ENCODE measurements at regions not wholly inside any gene's neighbourhood (a gene's known extent, or its start where the extent isn't known, plus 50 kb on each side); places are given as distances from the start of the nearest gene placed in this dataset.

DNA sequence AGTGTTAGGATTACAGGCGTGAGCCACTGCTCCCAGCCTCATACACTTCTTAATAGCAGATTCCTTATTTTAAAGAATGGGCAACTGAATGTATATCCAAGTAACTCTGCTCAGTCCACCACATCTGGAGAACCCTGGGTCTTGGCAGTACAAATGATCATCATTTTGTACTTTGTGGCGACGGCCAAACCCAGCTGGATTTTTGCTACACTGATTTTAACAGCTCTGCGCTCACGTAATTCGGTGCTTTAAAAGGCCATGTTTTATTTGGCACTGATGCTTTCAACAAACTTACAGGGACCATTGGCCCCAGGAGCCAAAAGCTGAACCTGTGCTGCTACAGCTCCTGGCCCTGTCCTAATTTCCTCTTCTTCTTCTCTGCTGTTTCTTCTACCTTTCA is 60.8 kb upstream of the PDE3B start:
- TF ChIP-seq SIN3A (IDR thresholded peaks at IDR 0.05; ENCODE audit: borderline replicate concordance, insufficient read depth, low read length) = no peak
- TF ChIP-seq POLR2AphosphoS5 (IDR thresholded peaks at IDR 0.05; ENCODE audit: low read depth, low read length) = no peak
- no peak for TF ChIP-seq TAF1 (IDR thresholded peaks at IDR 0.05; ENCODE audit: borderline replicate concordance, insufficient read depth, low read length)
- TF ChIP-seq, protein P1, sequence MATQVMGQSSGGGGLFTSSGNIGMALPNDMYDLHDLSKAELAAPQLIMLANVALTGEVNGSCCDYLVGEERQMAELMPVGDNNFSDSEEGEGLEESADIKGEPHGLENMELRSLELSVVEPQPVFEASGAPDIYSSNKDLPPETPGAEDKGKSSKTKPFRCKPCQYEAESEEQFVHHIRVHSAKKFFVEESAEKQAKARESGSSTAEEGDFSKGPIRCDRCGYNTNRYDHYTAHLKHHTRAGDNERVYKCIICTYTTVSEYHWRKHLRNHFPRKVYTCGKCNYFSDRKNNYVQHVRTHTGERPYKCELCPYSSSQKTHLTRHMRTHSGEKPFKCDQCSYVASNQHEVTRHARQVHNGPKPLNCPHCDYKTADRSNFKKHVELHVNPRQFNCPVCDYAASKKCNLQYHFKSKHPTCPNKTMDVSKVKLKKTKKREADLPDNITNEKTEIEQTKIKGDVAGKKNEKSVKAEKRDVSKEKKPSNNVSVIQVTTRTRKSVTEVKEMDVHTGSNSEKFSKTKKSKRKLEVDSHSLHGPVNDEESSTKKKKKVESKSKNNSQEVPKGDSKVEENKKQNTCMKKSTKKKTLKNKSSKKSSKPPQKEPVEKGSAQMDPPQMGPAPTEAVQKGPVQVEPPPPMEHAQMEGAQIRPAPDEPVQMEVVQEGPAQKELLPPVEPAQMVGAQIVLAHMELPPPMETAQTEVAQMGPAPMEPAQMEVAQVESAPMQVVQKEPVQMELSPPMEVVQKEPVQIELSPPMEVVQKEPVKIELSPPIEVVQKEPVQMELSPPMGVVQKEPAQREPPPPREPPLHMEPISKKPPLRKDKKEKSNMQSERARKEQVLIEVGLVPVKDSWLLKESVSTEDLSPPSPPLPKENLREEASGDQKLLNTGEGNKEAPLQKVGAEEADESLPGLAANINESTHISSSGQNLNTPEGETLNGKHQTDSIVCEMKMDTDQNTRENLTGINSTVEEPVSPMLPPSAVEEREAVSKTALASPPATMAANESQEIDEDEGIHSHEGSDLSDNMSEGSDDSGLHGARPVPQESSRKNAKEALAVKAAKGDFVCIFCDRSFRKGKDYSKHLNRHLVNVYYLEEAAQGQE (IDR thresholded peaks at IDR 0.05; ENCODE audit: insufficient read depth in 1 of 2, low read depth in 2 of 2, low read length in 2 of 2) = no peak

All from PFSK-1 (cell line).